K562 (cell line): ENCODE measurements at regions not wholly inside any gene's neighbourhood (a gene's known extent, or its start where the extent isn't known, plus 50 kb on each side); places are given as distances from the start of the nearest gene placed in this dataset.

ENCODE experiments used
- ARID1B ChIP-seq: fragments of 450-650 bp; IDR thresholded peaks from 2 replicates; pipeline ENCODE4 v1.6.1; 2016; ENCODE audit warnings: antibody characterized with exemption, mild to moderate bottlenecking, inconsistent platforms
- CBX8 ChIP-seq: fragments of 200-600 bp; sonication (generic); IDR thresholded peaks from 2 replicates; pipeline ENCODE4 v1.6.1; 2012; ENCODE audit warnings: borderline replicate concordance, mixed run types, low read depth, mild to moderate bottlenecking, moderate library complexity, mixed read lengths, low read length, control low read depth, inconsistent platforms; ENCODE audit not compliant: poor library complexity, severe bottlenecking; ENCODE audit errors: extremely low read depth
- CHAMP1 ChIP-seq: fragments of 450-650 bp; IDR thresholded peaks from 2 replicates; pipeline ENCODE4 v1.6.1; 2016; ENCODE audit warnings: mild to moderate bottlenecking
- ELF1 ChIP-seq: fragments of 200-800 bp; sonication (Bioruptor generic); IDR thresholded peaks from 2 replicates; pipeline ENCODE4 v1.6.1; 2016; ENCODE audit warnings: missing genetic modification characterization, missing compliant biosample characterization
- EP300 ChIP-seq: IDR thresholded peaks from 2 replicates; pipeline ENCODE4 v1.6.1; 2012; ENCODE audit warnings: low read length, improper control_type of control experiment
- ESRRA ChIP-seq: fragments of 450-650 bp; IDR thresholded peaks from 2 replicates; pipeline ENCODE4 v1.6.1; 2014; ENCODE audit warnings: low read depth, mild to moderate bottlenecking, moderate library complexity, borderline replicate concordance
- FOSL1 ChIP-seq: fragments of 200-800 bp; sonication (Bioruptor generic); conservative IDR thresholded peaks from 2 replicates; pipeline ENCODE4 v1.6.1; 2016; ENCODE audit warnings: missing genetic modification characterization, missing compliant biosample characterization
- MLX ChIP-seq, 2 experiments: fragments of 450-650 bp in 1 of 2; sonication (generic) in 1 of 2; formaldehyde crosslinking; conservative IDR thresholded peaks; 2 replicates each; pipeline versions ENCODE4 v1.4.0 to v1.8.1; 2020 to 2022; ENCODE audit warnings: mild to moderate bottlenecking in 1 of 2, missing genetic modification reagents in 1 of 2
- NR2C1 ChIP-seq, 2 experiments: fragments of 450-650 bp; IDR thresholded peaks; 2 replicates each; pipeline ENCODE4 v1.6.1; 2017; ENCODE audit warnings: mild to moderate bottlenecking in 2 of 2, antibody characterized with exemption in 1 of 2, inconsistent platforms in 1 of 2, missing compliant biosample characterization in 1 of 2, missing genetic modification characterization in 1 of 2
- NR3C1 ChIP-seq: sonication (generic); formaldehyde crosslinking; IDR thresholded peaks from 2 replicates; pipeline ENCODE4 v1.8.1; 2022; ENCODE audit warnings: missing genetic modification reagents
- PTRF ChIP-seq: fragments of 450-650 bp; IDR thresholded peaks from 2 replicates; pipeline ENCODE4 v1.6.1; 2016; ENCODE audit warnings: mild to moderate bottlenecking, missing genetic modification characterization, missing compliant biosample characterization
- SIN3A ChIP-seq, 2 experiments: fragments of 150-350 bp in 1 of 2; IDR thresholded peaks; 2 replicates each; pipeline ENCODE4 v1.6.1; 2011 to 2016; ENCODE audit warnings: borderline replicate concordance in 2 of 2, low read depth in 2 of 2, low read length in 2 of 2, mild to moderate bottlenecking in 2 of 2, moderate library complexity in 2 of 2; ENCODE audit not compliant: control insufficient read depth in 1 of 2
- SMARCC2 ChIP-seq: fragments of 450-650 bp; IDR thresholded peaks from 2 replicates; pipeline ENCODE4 v1.6.1; 2017; ENCODE audit warnings: antibody characterized with exemption, moderate library complexity, mild to moderate bottlenecking, low read depth
- SP1 ChIP-seq: sonication (generic); formaldehyde crosslinking; IDR thresholded peaks from 2 replicates; pipeline ENCODE4 v1.8.1; 2022; ENCODE audit warnings: mild to moderate bottlenecking, missing genetic modification reagents
- STAT5B ChIP-seq: fragments of 250-450 bp; sonication (Bioruptor Pico); IDR thresholded peaks from 2 replicates; pipeline ENCODE4 v1.8.0; 2021; ENCODE audit warnings: mild to moderate bottlenecking, inconsistent platforms
- TBL1XR1 ChIP-seq, 2 experiments: IDR thresholded peaks; 2 replicates each; pipeline ENCODE4 v1.6.1; 2012; ENCODE audit warnings: improper control_type of control experiment in 2 of 2, low read length in 2 of 2, mild to moderate bottlenecking in 1 of 2
- ZBTB33 ChIP-seq: sonication (generic); formaldehyde crosslinking; IDR thresholded peaks from 2 replicates; pipeline ENCODE4 v1.8.1; 2023; ENCODE audit warnings: mild to moderate bottlenecking, missing genetic modification reagents
- ZBTB34 ChIP-seq: fragments of 250-450 bp; sonication (Bioruptor Pico); IDR thresholded peaks from 2 replicates; pipeline ENCODE4 v1.8.0; 2021; ENCODE audit warnings: mild to moderate bottlenecking, moderate library complexity
- ZKSCAN8 ChIP-seq: fragments of 200-800 bp; sonication (Bioruptor generic); IDR thresholded peaks from 2 replicates; pipeline ENCODE4 v1.6.1; 2016; ENCODE audit warnings: missing genetic modification characterization, missing compliant biosample characterization
- ZNF197 ChIP-seq: fragments of 200-800 bp; sonication (Bioruptor generic); IDR thresholded peaks from 2 replicates; pipeline ENCODE4 v1.6.1; 2016; ENCODE audit warnings: low read depth, missing genetic modification characterization, missing compliant biosample characterization
- ZNF324 ChIP-seq: fragments of 250-450 bp; sonication (Bioruptor Pico); IDR thresholded peaks from 2 replicates; pipeline ENCODE4 v1.4.0; 2020; ENCODE audit warnings: mild to moderate bottlenecking

- TF ChIP-seq ZBTB33 (CRISPR knock-in tag) (no peak), ZBTB34 (CRISPR knock-in tag) (no peak), SMARCC2 (0 out of 2 replicates have a peak, but pooled peaks have one; percentile 37), MLX (CRISPR knock-in tag; conservative IDR thresholded peaks at IDR 0.05) (no peak), SIN3A (IDR thresholded peaks at IDR 0.05; ENCODE audit: borderline replicate concordance in 2 of 2, control insufficient read depth in 1 of 2, low read depth in 2 of 2, low read length in 2 of 2) (no peak), SP1 (CRISPR knock-in tag) (no peak), NR2C1 (IDR thresholded peaks at IDR 0.05) (peak; percentile 78; the same call in 1 of the 2 replicates), NR2C1 (tag; IDR thresholded peaks at IDR 0.05) (peak; percentile 87), EP300 (peak; percentile 51), NR3C1 (CRISPR knock-in tag) (no peak), TBL1XR1 (IDR thresholded peaks at IDR 0.05; ENCODE audit: low read length in 2 of 2) (peak in 1 of 2 experiments; percentile 39; a peak in 1 of 4 replicates), CBX8 (no peak), ELF1 (no peak), CHAMP1 (peak; percentile 56; the same call in 1 of the 2 replicates), STAT5B (CRISPR knock-in tag) (no peak), ZNF324 (CRISPR knock-in tag) (0 out of 2 replicates have a peak, but pooled peaks have one; percentile 61), ZKSCAN8 (CRISPR knock-in tag) (no peak), ZNF197 (CRISPR knock-in tag) (no peak), ARID1B (peak; percentile 84), ESRRA (peak; percentile 13; the same call in 1 of the 2 replicates), PTRF (tag) (no peak), FOSL1 (tag) (peak; percentile 88)
Measured at GRCh38 chr12:93149229-93149628, 220.1 kb upstream of the EEA1 start (continued).
